NCI-H748 (cell line): ENCODE measurements at regions not wholly inside any gene's neighbourhood (a gene's known extent, or its start where the extent isn't known, plus 50 kb on each side); places are given as distances from the start of the nearest gene placed in this dataset.
"Not testable (repeated sequence)": the region's sequence is repeated elsewhere in the genome, so short reads cannot be mapped to it uniquely, and the experiment has no call there.

ENCODE experiments used
- DNase-seq: peaks from one replicate; lab custom pipeline; 2025; ENCODE audit not compliant: unreplicated experiment; lab: John Stamatoyannopoulos, UW

GRCh38 chr16:22675745-22676540, 138.0 kb upstream of the HS3ST2 start:
- no peak for DNase-seq

- DNase-seq: no peak
Measured at GRCh38 chr16:22677024-22677830, 136.7 kb upstream of the HS3ST2 start.

DNA sequence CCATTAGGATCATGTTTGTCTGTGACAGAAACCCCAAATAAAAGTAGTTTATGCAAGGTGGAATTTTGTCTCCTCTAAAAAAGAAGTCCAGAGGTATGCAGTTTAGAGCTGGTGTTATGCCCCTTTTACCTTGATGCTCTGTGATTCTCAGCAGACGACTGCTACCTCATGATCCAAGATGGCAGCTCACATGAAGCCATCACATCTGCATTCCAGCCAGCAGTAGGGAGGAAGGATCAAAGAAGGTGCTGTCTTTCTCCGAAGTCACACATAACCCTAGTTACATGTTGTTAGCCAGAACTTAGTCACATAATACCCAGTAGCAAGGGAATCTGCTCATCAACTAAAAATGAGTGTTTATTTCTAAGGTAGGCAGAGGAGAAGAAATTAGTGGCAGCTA, 135.7 kb upstream of the HS3ST2 start:
- DNase-seq: no peak

- no peak for DNase-seq
Measured at GRCh38 chr16:22681554-22682291, 132.2 kb upstream of the HS3ST2 start.

DNA sequence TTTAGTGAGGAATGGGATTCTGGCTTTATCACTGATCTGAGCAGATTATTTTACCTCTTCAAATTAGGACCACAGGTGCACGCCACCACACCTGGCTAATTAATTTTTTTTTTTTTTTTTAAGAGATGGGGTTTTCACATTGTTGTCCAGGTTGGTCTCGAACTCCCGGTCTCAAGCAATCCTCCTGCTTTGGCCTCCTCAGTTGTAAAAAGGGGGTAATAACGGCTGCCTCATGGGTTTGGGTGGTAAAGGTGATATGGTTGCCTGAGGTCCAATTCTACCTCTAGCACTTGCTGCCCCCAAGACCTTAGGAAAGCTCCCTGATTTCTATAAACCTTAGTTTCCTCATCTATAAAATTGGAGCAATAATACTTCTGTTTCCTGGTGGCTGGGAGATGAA, 130.7 kb upstream of the HS3ST2 start:
- no peak for DNase-seq

DNA sequence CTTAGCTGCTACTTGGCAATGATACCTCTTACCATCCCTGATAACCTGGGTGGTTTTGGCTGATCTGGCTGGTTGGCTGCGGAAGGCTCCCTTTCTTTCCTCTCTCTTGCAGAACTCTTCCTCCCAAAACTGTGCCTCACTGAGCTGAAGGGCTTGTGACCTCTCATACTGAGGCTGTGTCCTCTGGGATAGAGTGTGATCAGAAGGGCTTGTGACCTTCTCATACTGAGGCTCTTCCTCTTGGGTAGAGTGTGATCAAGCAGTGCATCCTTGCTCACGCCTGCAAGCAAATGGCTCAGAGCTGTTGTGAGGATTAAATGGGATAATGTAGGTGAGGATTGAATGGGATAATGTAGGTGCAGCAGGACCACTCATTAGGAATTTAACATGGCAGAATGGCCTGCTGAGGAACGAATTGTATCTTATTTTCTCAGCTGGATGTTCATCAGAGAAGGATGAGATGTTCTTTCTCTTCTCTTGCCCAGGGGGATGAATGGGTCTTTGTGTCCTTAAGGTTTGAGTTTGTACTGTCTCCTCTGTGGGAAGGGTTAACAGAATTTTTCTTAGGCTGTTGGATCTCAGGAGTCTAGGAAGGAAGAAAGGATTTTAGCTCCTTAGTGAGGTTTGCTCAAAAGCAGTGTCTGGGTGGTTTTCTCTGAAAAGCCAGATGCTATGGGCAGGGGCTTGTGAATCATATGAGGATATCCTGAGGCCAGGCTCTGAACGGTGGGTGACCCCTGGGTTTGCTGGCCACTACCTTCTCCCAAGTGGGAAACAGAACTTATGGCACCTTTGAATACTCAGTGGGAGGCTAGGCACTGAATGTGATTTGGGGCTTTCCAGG, 130.0 kb upstream of the HS3ST2 start:
- DNase-seq: no peak

GRCh38 chr16:22684574-22685458, 129.1 kb upstream of the HS3ST2 start:
- no peak for DNase-seq

DNA sequence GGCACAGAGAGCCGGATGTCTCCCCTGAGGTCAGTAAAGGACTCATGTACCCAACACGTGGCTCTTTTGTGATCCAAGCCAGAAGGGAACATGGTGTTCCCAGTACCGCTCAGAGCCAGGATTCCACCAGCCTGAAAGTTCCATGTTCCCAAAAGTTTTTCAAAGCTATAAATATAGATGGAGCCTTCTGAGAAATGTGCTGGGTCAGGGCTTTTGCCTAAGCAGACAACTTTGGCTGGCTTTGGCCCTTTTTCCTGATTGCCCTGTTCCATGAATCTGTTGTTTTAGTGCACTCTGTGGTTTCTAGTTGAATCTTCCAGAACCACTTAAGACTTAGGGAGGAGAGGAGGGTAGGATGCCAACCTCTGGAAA, 128.5 kb upstream of the HS3ST2 start:
- no peak for DNase-seq

DNA sequence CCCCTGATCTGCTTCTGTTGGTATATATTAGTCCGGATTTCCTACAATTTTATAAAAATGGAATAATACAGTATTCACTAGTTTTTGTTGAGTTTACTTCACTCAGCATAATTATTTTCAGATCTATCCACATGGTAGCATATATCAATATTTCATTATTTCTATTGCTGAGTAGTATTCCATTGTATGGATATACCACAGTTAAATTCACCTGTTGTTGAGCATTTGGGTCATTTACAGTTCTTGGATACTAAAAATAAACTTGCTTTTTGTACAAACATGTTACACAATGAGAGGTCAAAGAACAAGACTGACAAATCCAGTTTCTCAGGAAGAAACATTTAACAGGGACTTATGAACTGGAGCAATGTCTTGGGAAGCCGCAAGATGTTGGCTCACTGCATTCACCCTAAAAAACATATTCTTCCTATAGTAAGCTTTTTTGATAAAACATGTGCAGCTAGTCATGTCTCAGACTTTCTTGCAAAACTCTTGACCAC, 126.9 kb upstream of the HS3ST2 start:
- no peak for DNase-seq

DNA sequence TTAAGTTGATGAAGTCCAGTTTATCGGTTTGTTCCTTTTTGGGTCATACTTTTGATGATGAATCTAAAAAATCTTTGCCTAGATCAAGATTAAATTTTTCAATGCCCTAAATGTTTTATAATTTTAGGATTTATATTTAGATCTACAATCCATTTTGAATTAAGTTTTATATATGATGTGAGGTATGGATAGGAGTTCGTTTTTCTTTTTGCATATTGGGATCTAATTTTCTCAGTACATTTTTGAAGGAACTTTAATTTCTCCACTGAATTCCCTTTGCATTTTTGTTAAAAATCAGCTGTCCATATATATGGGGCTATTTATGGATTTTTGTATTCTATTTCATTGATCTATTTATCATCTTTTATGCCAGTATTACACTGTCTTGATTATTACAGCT, 125.5 kb upstream of the HS3ST2 start:
- DNase-seq: no peak

GRCh38 chr16:22688930-22689329, 125.0 kb upstream of the HS3ST2 start:
- DNase-seq: no peak

DNA sequence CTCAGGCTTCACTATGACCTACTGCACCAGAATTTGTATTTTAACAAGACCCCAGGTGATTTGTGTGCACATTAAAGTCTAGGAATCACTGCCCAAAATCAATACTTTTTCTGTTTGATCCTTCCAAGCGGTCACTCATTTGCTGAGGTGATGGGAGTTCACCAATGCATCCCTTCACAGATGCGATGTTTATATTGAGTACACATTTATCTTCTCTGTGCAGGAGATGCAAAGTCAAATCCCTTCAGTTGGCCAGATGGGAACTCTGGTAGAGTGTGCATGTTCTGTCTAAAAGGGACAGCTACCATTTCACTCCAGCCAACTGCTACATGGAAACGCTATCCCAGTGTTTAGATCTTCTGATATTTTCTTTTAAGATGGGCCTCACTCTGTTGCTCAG, 122.6 kb upstream of the HS3ST2 start:
- no peak for DNase-seq

- no peak for DNase-seq
Measured at GRCh38 chr16:22692034-22692433, 121.9 kb upstream of the HS3ST2 start.

GRCh38 chr16:22692916-22693637, 120.9 kb upstream of the HS3ST2 start:
- DNase-seq: no peak

DNA sequence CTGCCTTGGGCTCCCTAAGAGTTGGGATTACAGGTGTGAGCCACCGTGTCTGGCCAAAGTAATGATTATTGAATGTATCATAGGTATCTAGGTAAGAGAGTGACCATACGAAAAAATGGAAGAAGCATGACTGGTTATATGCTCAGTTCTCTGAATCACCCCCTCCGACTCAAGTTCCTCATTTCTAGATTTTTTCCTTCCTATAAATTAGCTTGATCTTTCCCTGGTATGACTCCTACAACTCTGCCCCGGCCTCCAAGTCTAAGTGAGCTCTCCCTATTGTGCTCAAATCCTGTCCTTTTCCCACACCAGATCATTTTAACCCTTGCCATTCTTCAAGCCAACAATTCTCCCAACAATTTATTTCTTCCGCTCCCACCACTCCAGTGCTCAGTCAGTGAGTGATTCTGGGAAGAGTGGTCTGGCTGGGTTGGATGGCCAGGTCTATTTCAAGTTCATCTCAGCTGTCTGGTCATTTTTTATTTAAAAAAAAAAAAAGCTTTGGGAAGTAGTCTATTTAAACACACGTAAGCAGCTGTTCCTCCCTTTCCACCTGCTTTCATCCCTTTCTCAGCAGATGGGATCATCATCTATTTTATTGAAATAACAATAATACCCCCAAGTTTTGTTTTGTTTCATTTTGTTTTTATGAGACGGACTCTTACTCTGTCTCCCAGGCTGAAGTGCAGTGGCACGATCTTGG, 120.2 kb upstream of the HS3ST2 start:
- no peak for DNase-seq

GRCh38 chr16:22694887-22695382, 119.0 kb upstream of the HS3ST2 start:
- no peak for DNase-seq

DNA sequence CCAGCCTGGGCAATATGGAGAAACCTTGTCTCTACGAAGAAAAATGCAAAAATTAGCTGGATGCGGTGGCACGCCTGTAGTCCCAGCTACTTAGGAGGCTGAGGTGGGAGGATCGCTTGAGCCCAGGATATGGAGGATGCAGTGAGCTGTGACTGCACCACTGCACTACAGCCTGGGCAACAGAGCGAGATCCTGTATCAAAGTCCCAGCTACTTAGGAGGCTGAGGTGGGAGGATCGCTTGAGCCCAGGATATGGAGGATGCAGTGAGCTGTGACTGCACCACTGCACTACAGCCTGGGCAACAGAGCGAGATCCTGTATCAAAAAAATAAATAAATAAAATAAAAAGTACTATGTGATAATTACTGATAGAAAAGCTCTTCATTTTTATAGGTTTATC, 118.2 kb upstream of the HS3ST2 start:
- not testable (repeated sequence) for DNase-seq

GRCh38 chr16:22699356-22699755, 114.6 kb upstream of the HS3ST2 start:
- DNase-seq: no peak
